HEK293T (cell line): ENCODE measurements at regions not wholly inside any gene's neighbourhood (a gene's known extent, or its start where the extent isn't known, plus 50 kb on each side); places are given as distances from the start of the nearest gene placed in this dataset.

ENCODE experiments used
- CTCF ChIA-PET: fragments of 350-600 bp; formaldehyde crosslinking; extraction: SDS; loops from one replicate; lab custom pipeline; 2021; ENCODE audit warnings: antibody characterized with exemption, inconsistent platforms; lab: Yijun Ruan, JAX
- POLR2A ChIA-PET: fragments of 350-600 bp; formaldehyde crosslinking; extraction: SDS; loops from one replicate; lab custom pipeline; 2020; ENCODE audit warnings: antibody characterized with exemption, inconsistent platforms; lab: Yijun Ruan, JAX
- DNase-seq: peaks from one replicate; pipeline ENCODE4 v3.0.0; 2012; ENCODE audit warnings: mixed read lengths; ENCODE audit errors: extremely low spot score
- ARNT ChIP-seq: fragments of 450-650 bp; IDR thresholded peaks from 2 replicates; pipeline ENCODE4 v1.6.1; 2017; ENCODE audit warnings: mild to moderate bottlenecking
- BHLHE40 ChIP-seq: fragments of 450-650 bp; IDR thresholded peaks from 2 replicates; pipeline ENCODE4 v1.6.1; 2016; ENCODE audit warnings: mild to moderate bottlenecking, moderate library complexity, borderline replicate concordance
- CTBP1 ChIP-seq: fragments of 450-650 bp; IDR thresholded peaks from 2 replicates; pipeline ENCODE4 v1.6.1; 2016; ENCODE audit warnings: borderline replicate concordance
- ELF4 ChIP-seq: fragments of 450-650 bp; IDR thresholded peaks from 2 replicates; pipeline ENCODE4 v1.6.1; 2017; ENCODE audit warnings: antibody characterized with exemption
- FOXA1 ChIP-seq: fragments of 450-650 bp; IDR thresholded peaks from 2 replicates; pipeline ENCODE4 v1.6.1; 2016; ENCODE audit warnings: mild to moderate bottlenecking
- FOXK2 ChIP-seq: fragments of 450-650 bp; IDR thresholded peaks from 2 replicates; pipeline ENCODE4 v1.6.1; 2016; ENCODE audit warnings: mild to moderate bottlenecking
- FOXM1 ChIP-seq: fragments of 450-650 bp; IDR thresholded peaks from 2 replicates; pipeline ENCODE4 v1.6.1; 2017; ENCODE audit warnings: mild to moderate bottlenecking, borderline replicate concordance
- HDGF ChIP-seq: fragments of 450-650 bp; IDR thresholded peaks from 2 replicates; pipeline ENCODE4 v1.6.1; 2017; ENCODE audit warnings: antibody characterized with exemption, borderline replicate concordance
- L3MBTL2 ChIP-seq: fragments of 450-650 bp; conservative IDR thresholded peaks from 2 replicates; pipeline ENCODE4 v1.6.1; 2016; ENCODE audit warnings: mild to moderate bottlenecking
- LEF1 ChIP-seq: fragments of 450-650 bp; IDR thresholded peaks from 2 replicates; pipeline ENCODE4 v1.6.1; 2017; ENCODE audit warnings: mild to moderate bottlenecking, borderline replicate concordance
- NFRKB ChIP-seq: fragments of 450-650 bp; IDR thresholded peaks from 2 replicates; pipeline ENCODE4 v1.6.1; 2016; ENCODE audit warnings: mild to moderate bottlenecking, moderate library complexity
- SP1 ChIP-seq: fragments of 450-650 bp; IDR thresholded peaks from 2 replicates; pipeline ENCODE4 v1.6.1; 2017
- SUZ12 ChIP-seq: fragments of 450-650 bp; IDR thresholded peaks from 2 replicates; pipeline ENCODE4 v1.6.1; 2016; ENCODE audit warnings: mild to moderate bottlenecking
- TARDBP ChIP-seq: fragments of 450-650 bp; IDR thresholded peaks from 2 replicates; pipeline ENCODE4 v1.6.1; 2016
- ZNF384 ChIP-seq: fragments of 450-650 bp; IDR thresholded peaks from 2 replicates; pipeline ENCODE4 v1.6.1; 2016
- TF ChIP-seq, protein P1 (sequence below): fragments of 450-650 bp; IDR thresholded peaks from 2 replicates; pipeline ENCODE4 v1.6.1; 2016

DNA sequence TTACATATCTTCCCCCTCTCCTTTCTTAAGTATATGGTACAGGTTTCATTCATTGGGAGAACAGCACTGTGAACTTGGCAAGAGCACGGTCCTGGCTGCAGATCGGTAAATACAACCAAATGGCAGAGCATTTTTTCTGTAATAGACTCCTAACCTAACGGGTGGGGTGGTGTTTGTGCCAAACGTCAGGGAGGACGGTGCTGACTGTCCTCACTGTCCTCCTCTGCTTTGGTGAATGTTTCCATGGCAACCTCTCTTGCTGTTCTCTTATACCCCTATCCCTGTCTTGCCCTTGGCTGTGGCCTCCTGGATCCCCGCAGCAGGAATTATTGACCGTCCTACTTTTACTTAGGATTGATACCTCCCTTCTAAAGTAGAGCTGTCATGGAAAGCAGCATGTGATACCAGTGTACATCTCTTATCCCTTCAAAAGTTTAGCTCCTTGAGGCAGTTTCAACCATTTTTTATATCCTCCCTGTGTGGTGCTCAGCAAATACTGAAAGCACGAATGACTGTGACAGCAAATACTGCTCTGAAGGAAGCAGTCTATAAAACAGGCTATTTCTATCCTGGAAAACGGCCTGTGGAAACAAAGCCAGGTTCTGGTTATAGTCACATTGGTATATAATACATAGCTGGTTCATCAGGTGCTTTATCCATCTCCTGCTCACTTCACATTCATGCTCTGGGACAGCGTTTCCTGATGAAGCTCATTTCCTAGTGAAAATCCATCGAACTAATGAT lies 275.4 kb upstream of the C2CD4B start:
- POLR2A ChIA-PET: no interaction called here
- TF ChIP-seq LEF1: no peak
- TF ChIP-seq HDGF: no peak
- TF ChIP-seq FOXM1: no peak
- TF ChIP-seq NFRKB: no peak
- TF ChIP-seq FOXK2: no peak
- DNase-seq: no peak
- CTCF ChIA-PET: no interaction called here

DNA sequence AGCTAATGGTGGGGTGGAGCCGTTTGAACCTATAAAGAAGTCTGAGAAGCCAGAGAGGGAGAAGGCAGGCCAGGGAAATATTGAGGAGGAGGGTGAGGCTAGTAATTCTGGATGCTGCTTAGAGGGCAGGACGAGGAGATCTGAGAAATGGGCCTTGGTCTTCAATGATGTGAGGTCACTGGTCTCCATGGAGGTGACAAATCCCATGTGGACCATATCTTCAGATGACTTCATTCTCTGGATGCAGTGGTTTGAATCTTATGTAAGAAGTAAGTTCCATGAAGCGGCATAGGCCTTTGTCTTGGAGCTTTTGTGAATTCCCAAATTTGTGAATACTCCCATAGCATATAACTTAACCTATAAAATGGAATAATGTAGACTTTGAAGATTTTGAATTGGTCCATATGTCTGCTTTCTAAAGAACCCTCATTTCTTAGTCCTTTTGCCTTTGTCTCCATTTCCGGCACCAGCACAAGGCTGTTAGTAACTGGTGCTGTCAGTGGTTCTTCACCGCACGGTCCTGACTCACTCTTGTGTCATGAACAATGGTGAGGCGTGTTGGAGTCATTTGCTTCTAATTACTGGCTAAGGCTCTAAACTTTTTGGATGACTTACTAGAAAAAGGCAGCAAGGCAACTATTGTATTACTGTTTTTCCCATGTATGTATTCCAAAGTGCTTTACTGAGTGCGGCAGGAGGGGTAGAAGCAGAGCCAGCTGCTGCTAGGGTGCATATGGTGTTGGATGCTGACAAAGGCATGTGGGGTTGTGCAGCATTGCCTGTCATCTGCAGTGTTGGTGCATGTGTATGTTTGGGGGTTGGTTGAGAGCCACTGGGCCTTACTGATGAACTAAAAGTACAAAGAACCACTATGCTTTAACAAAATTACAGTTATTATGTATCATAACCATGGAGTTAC lies 279.3 kb upstream of the C2CD4B start:
- POLR2A ChIA-PET: no interaction called here
- TF ChIP-seq L3MBTL2 (no peak), ELF4 (no peak), TARDBP (no peak), LEF1 (no peak), FOXM1 (no peak), ARNT (no peak), BHLHE40 (no peak), CTBP1 (no peak), SUZ12 (no peak), HDGF (no peak), NFRKB (no peak), SP1 (no peak)
- TF ChIP-seq, protein P1, sequence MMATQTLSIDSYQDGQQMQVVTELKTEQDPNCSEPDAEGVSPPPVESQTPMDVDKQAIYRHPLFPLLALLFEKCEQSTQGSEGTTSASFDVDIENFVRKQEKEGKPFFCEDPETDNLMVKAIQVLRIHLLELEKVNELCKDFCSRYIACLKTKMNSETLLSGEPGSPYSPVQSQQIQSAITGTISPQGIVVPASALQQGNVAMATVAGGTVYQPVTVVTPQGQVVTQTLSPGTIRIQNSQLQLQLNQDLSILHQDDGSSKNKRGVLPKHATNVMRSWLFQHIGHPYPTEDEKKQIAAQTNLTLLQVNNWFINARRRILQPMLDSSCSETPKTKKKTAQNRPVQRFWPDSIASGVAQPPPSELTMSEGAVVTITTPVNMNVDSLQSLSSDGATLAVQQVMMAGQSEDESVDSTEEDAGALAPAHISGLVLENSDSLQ: no peak
- CTCF ChIA-PET: no interaction called here
- no peak for DNase-seq

DNA sequence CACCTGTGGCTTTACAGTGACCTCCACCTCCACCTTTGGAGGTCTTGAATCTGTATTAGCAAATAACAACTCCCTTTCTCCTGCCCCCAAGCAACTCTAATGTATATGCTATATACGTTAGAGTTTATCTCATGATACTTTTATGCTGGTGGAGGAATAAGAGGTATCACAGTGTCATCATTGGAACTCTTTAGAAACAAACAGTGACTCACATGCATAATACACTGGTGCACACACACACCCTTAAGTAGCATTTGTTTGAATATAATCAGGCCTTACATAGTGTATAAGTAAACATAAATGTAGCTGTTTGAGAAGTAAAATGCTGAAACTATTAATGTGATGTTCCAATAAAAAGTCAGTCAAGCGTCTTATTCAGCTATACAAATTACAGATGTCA lies 280.2 kb upstream of the C2CD4B start:
- TF ChIP-seq FOXM1: no peak
- no peak for TF ChIP-seq CTBP1
- TF ChIP-seq FOXA1: no peak
- TF ChIP-seq L3MBTL2: no peak
- no peak for TF ChIP-seq ZNF384
- TF ChIP-seq BHLHE40: no peak
- TF ChIP-seq, protein P1: no peak
- no peak for TF ChIP-seq LEF1
- POLR2A ChIA-PET: no interaction called here
- DNase-seq: no peak
- CTCF ChIA-PET: no interaction called here

DNA sequence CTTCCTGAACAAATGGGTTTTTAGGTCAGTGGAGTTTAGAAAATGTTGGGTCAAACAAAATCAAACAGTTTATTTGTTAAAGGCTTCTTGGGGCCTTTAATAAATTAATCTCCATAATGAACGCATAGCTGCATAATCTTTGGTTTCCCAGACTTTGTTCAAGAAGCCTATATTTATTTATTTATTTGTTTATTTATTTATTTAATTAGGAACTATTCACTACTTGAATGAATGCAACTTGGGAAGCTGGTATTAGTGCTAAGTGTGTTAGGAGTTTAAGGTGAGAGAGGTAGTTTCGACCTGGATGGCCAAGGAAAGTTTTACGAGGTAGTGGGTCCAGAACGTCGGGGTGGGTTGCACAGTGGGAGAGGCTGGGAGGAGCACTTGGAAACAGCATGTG lies 281.9 kb upstream of the C2CD4B start:
- POLR2A ChIA-PET: no interaction called here
- CTCF ChIA-PET: no interaction called here

DNA sequence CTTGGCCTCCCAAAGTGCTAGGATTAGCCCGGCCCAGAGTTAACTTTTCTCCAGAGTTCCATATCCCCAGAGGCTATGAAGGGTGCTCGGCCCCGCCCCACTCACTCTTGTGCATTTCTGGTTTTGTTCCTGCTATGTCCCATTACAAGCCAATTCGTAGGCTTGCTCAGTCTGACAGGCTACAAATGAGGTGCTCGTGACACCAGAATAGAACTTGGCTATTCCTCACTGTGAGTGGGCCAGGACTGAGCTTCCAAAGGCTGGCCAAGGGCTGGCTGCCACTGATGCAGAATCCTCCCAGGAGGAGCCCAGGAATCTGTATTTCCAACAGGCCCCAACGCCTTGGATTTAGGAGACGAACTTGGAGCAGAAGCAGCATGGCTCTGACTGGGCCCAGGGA lies 282.7 kb upstream of the C2CD4B start:
- TF ChIP-seq FOXM1 (no peak), CTBP1 (no peak), SUZ12 (no peak), LEF1 (no peak), BHLHE40 (no peak), ARNT (no peak)
- DNase-seq: no peak
- ChIA-PET POLR2A (no interaction called here), CTCF (no interaction called here)

More for the DNA sequence above, 281.9 kb upstream of the C2CD4B start:
- TF ChIP-seq, protein P1: no peak
- no peak for TF ChIP-seq SUZ12
- no peak for TF ChIP-seq TARDBP
- no peak for TF ChIP-seq BHLHE40
- no peak for TF ChIP-seq NFRKB
- no peak for TF ChIP-seq FOXK2
- TF ChIP-seq ELF4: no peak
- no peak for TF ChIP-seq ARNT
- no peak for DNase-seq

DNA sequence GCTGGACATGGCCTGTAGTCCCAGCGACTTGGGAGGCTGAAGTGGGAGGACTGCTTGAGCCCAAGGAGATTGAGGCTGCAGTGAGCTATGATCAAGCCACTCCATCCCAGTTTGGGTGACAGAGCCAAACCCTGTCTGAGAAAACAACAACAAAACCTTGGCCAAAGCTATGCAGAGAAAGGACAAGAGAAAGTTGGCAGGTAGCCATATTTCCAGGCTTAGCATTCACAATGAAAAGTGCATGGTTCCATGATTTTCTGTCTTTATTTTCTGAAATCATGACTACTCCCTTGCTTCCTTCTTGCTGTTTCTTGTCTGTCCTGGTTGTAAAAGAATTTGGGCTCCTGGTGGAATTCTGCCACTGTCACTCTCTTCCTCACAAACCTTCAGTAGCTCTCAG lies 284.6 kb upstream of the C2CD4B start:
- DNase-seq: no peak
- ChIA-PET CTCF (no interaction called here), POLR2A (no interaction called here)
- TF ChIP-seq NFRKB (no peak), ARNT (no peak), BHLHE40 (no peak), L3MBTL2 (no peak), FOXM1 (no peak), TARDBP (no peak), ELF4 (no peak), SUZ12 (no peak), LEF1 (no peak), CTBP1 (no peak), HDGF (no peak), SP1 (no peak), ZNF384 (no peak), FOXK2 (no peak)
- TF ChIP-seq, protein P1: no peak
